ENCODE measurements at regions not wholly inside any gene's neighbourhood (a gene's known extent, or its start where the extent isn't known, plus 50 kb on each side); places are given as distances from the start of the nearest gene placed in this dataset.
A peak's percentile ranks its signal among the peaks of the same experiment; 100 is the strongest.
"Not testable (repeated sequence)": the region's sequence is repeated elsewhere in the genome, so short reads cannot be mapped to it uniquely, and the experiment has no call there.

DNA sequence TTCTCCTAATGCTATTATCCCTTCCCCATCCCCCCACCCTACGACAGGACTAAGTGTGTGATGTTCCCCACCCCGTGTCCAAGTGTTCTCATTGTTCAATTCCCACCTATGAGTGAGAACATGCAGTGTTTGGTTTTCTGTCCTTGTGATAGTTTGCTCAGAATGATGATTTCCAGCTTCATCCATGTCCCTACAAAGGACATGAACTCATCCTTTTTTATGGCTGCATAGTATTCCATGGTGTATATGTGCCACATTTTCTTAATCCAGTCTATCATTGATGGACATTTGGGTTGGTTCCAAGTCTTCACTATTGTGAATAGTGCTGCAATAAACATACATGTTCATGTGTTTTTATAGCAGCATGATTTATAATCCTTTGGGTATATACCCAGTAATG, 183.4 kb downstream of the MSN start:
- not testable (repeated sequence) for ATAC-seq (ENCODE audit: low read depth in 2 of 2)

DNA sequence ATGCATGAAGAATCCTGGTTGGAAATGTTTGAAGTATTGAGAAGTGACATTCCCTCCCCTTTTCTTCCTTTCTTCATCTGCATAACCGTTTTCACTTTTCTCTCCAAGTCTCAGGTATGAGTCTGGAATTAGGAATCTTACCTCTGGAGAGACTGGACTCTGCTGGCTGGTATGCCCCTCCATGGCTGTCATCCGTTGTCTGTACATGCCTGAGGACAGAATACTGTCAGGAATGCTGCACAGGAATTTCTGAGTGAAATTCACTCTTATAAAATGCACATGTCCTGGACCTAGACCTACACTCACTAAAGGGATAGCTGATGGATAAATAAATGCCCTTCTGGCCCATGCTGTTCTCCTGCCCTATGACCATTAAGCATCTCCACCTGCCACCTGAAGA, 179.5 kb downstream of the MSN start:
- Mint-ChIP-seq H3K4me1 (no peaks in the 10 kb centered on the region), H3K36me3 (no peaks in the 10 kb centered on the region), H3K27ac (peak overlapping the region in 1 of 6 donors; percentile 33), H3K9me3 (peaks cover 0 to 7% (median 2%) of the 10 kb centered on the region in 7 donors), H3K4me3 (no peak overlapping the region), H3K27me3 (peaks cover 0 to 12% (median 0%) of the 10 kb centered on the region in 3 donors)
- DNase-seq (no peak), ATAC-seq (ENCODE audit: low read depth in 2 of 2) (no peak)

More for the DNA sequence above, 183.4 kb downstream of the MSN start:
- Mint-ChIP-seq H3K36me3 (peaks cover 5 to 14% of the 10 kb centered on the region in 2 donors), H3K9me3 (peaks cover 5 to 35% (median 24%) of the 10 kb centered on the region in 7 donors), H3K4me1 (peaks cover 0 to 13% (median 6%) of the 10 kb centered on the region in 3 donors)
- DNase-seq, H3K4me3 Mint-ChIP-seq, H3K27me3 Mint-ChIP-seq, H3K27ac Mint-ChIP-seq: not testable (repeated sequence)

DNA sequence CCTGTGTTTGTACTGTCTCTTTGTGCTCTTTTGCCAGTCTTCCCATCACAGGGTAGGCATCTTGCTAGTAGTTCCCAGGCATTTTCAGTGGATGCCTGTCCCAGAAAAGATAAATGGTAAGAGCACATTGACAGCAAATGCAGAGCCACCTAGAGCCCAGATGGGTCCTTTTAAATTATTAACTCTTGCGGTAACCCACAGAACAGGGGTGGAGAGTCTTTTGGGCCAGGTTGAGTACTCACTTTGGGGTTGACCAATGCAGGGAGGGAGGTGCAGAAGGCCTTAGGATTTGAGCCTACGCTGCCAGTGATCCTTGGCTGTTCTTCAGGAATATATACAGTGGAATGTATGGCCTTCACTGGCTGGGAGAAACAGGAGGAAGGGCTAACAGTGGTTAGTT, 173.8 kb downstream of the MSN start:
- H3K27ac Mint-ChIP-seq = peak overlapping the region in 1 of 6 donors; percentile 51

DNA sequence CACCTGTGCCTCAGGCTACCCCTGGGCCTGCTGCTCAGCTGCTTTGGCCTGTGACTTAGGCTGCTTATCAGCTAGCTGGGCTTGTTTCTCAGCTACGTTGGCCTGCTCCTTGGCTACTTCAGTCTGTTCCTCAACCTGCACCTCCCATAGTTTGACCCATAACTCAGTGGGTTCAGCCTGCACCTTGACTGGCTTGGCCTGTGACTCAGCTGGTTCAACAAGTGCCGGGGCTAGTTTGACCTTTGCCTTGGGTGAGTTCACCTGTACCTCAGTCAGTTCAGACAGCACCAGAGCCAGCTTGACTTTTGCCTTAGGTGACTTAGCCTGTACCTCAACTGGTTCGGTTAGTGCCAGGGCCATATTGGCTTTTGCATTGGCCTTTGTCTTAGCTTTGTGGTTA, 171.2 kb downstream of the MSN start:
- no peak for ATAC-seq (ENCODE audit: low read depth in 2 of 2)
- Mint-ChIP-seq H3K27me3 (peaks cover 0 to 7% (median 0%) of the 10 kb centered on the region in 3 donors), H3K9me3 (peaks cover 0 to 8% (median 0%) of the 10 kb centered on the region in 7 donors), H3K4me1 (peaks cover 0 to 7% (median 2%) of the 10 kb centered on the region in 3 donors), H3K27ac (no peak overlapping the region), H3K4me3 (peak overlapping the region in 1 of 8 donors; percentile 70), H3K36me3 (no peaks in the 10 kb centered on the region)
- no peak for DNase-seq

More for the DNA sequence above, 173.8 kb downstream of the MSN start:
- H3K4me1 Mint-ChIP-seq = peaks cover 0 to 7% (median 2%) of the 10 kb centered on the region in 3 donors
- H3K9me3 Mint-ChIP-seq = peaks cover 0 to 4% (median 0%) of the 10 kb centered on the region in 7 donors
- DNase-seq (no peak), ATAC-seq (ENCODE audit: low read depth in 2 of 2) (no peak)
- no peaks in the 10 kb centered on the region for H3K36me3 Mint-ChIP-seq
- no peak overlapping the region for H3K4me3 Mint-ChIP-seq
- peaks cover 0 to 19% (median 0%) of the 10 kb centered on the region in 3 donors for H3K27me3 Mint-ChIP-seq

GRCh38 chrX:65837875-65838549, 170.6 kb downstream of the MSN start:
- ATAC-seq (ENCODE audit: low read depth in 2 of 2) = no peak
- Mint-ChIP-seq H3K4me3 (no peak overlapping the region), H3K9me3 (peaks cover 0 to 8% (median 1%) of the 10 kb centered on the region in 7 donors), H3K27ac (peak overlapping the region in 1 of 6 donors; percentile 38), H3K4me1 (peaks cover 0 to 7% (median 2%) of the 10 kb centered on the region in 3 donors), H3K27me3 (peaks cover 0 to 7% (median 0%) of the 10 kb centered on the region in 3 donors), H3K36me3 (no peaks in the 10 kb centered on the region)
- DNase-seq = no peak

GRCh38 chrX:65831268-65831667, 163.8 kb downstream of the MSN start:
- Mint-ChIP-seq H3K4me1 (no peaks in the 10 kb centered on the region), H3K36me3 (peaks cover 6 to 8% of the 10 kb centered on the region in 2 donors), H3K27me3 (no peaks in the 10 kb centered on the region), H3K27ac (peak overlapping the region in 1 of 6 donors; percentile 7), H3K4me3 (no peak overlapping the region), H3K9me3 (peaks cover 0 to 15% (median 5%) of the 10 kb centered on the region in 7 donors)
- ATAC-seq (ENCODE audit: low read depth in 2 of 2) (no peak), DNase-seq (no peak)

DNA sequence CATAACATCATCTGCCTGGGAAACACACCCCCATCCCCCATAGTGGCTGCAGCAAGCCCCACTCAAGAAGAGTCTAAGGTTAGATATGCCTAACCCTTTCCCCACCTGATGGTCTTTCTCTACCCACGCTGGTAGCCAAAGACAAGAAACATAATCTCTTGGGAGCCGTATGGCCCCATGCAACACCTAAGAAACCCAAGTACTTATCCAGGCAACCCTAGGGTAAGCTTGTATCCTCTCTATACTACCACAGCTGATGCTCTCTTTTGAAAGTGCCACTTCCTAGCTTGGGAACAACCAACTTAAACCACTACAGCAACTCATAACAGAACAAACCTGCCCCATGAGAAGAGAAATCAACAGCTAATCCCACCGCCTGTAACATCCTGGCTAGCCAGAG, 161.1 kb downstream of the MSN start:
- no peaks in the 10 kb centered on the region for H3K27me3 Mint-ChIP-seq
- H3K4me1 Mint-ChIP-seq = no peaks in the 10 kb centered on the region
- no peak overlapping the region for H3K4me3 Mint-ChIP-seq
- H3K36me3 Mint-ChIP-seq = peaks cover 6 to 8% of the 10 kb centered on the region in 2 donors
- peak overlapping the region in 1 of 6 donors; percentile 43 for H3K27ac Mint-ChIP-seq
- H3K9me3 Mint-ChIP-seq = peaks cover 0 to 15% (median 5%) of the 10 kb centered on the region in 7 donors
- ATAC-seq (ENCODE audit: low read depth in 2 of 2) = no peak
- DNase-seq = no peak

DNA sequence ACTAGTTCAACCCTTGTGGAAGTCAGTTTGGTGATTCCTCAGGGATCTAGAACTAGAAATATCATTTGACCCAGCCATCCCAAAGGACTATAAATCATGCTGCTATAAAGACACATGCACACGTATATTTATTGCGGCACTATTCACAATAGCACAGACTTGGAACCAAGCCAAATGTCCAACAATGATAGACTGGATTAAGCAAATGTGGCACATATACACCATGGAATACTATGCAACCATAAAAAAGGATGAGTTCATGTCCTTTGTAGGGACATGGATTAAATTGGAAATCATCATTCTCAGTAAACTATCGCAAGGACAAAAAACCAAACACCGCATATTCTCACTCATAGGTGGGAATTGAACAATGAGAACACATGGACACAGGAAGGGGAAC, 157.8 kb downstream of the MSN start:
- ATAC-seq (ENCODE audit: low read depth in 2 of 2); DNase-seq; H3K4me3 Mint-ChIP-seq; H3K27me3 Mint-ChIP-seq; H3K27ac Mint-ChIP-seq; H3K36me3 Mint-ChIP-seq; H3K9me3 Mint-ChIP-seq; H3K4me1 Mint-ChIP-seq: not testable (repeated sequence)

- Mint-ChIP-seq H3K27ac (peak overlapping the region; percentile 29 to 90 (median 48)), H3K9me3 (peaks cover 0 to 4% (median 0%) of the 10 kb centered on the region in 7 donors), H3K36me3 (no peaks in the 10 kb centered on the region), H3K4me3 (peak overlapping the region; percentile 76 to 89 (median 83)), H3K27me3 (peaks cover 0 to 5% (median 0%) of the 10 kb centered on the region in 3 donors), H3K4me1 (peaks cover 4 to 10% (median 8%) of the 10 kb centered on the region in 3 donors)
- DNase-seq = peak; percentile 21
- ATAC-seq (ENCODE audit: low read depth in 2 of 2) = peak; percentile 72 to 77
Observed at GRCh38 chrX:65821721-65822496, 154.5 kb downstream of the MSN start.

DNA sequence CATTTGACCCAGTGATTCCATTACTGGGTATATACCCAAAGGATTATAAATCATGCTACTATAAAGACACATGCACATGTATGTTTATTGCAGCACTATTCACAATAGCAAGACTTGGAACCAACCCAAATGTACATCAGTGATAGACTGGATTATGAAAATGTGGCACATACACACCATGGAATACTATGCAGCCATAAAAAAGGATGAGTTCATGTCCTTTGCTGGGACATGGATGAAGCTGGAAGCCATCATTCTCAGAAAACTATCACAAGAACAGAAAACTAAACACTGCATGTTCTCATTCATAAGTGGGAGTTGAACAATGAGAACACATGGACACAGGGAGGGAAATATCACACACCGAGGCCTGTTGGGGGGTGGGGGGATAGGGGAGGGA, 152.5 kb downstream of the MSN start:
- not testable (repeated sequence) for H3K4me3 Mint-ChIP-seq; H3K27ac Mint-ChIP-seq; DNase-seq; ATAC-seq (ENCODE audit: low read depth in 2 of 2); H3K36me3 Mint-ChIP-seq; H3K9me3 Mint-ChIP-seq
- peaks cover 4 to 10% (median 8%) of the 10 kb centered on the region in 3 donors for H3K4me1 Mint-ChIP-seq
- peaks cover 0 to 15% (median 0%) of the 10 kb centered on the region in 3 donors for H3K27me3 Mint-ChIP-seq

DNA sequence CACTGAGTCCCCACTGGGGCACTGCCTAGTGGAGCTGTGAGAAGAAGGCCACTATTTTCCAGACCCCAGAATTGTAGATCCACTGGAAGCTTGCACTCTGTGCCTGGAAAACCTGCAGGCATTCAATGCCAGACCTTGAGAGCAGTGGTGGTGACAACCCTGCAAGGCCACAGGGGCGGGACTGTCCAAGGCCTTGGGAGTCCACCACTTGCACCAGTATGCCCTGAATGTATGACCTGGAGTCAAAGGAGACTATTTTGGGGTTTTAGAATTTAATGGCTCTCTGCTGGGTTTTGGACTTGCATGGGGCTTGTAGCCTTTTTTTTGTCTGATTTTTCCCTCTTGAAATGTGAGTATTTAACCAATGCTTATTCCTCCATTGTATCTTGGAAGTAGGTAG, 145.8 kb downstream of the MSN start:
- ATAC-seq (ENCODE audit: low read depth in 2 of 2) (no peak), DNase-seq (no peak)
- Mint-ChIP-seq H3K36me3 (peaks cover 7 to 30% of the 10 kb centered on the region in 2 donors), H3K27ac (no peak overlapping the region), H3K4me3 (no peak overlapping the region), H3K27me3 (peaks cover 0 to 9% (median 0%) of the 10 kb centered on the region in 3 donors), H3K9me3 (peaks cover 4 to 34% (median 17%) of the 10 kb centered on the region in 7 donors), H3K4me1 (peaks cover 0 to 8% (median 4%) of the 10 kb centered on the region in 3 donors)

DNA sequence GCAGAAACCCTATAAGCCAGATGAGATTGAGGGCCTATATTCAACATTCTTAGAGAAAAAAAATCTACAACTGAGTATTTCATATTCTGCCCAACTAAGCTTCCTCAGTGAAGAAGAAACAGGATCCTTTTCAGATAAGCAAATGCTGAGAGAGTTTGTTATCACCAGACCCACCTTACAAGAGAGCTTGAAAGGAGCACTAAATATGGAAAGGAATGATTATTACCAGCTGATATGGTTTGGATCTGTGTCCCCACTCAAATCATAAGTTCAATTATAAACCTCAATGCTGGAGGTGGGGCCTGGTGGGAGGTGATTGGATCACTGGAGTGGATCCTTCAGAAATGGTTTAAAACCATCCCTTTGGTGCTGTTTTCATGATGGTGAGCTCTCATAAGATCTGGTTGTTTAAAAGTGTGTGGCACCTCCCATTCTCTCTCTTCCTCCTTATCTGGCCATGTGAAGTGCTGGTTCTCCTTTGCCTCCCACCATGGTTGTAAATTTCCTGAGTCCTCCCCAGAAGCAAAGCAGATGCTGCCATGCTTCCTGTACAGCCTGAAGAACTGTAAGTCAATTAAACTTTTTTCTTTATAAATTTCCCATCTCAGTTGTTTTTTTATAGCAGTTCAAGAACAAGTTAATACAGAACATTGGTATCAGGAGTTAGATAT, 144.2 kb downstream of the MSN start:
- Mint-ChIP-seq H3K27me3 (peaks cover 0 to 9% (median 0%) of the 10 kb centered on the region in 3 donors), H3K4me1 (no peaks in the 10 kb centered on the region), H3K9me3 (peaks cover 4 to 34% (median 17%) of the 10 kb centered on the region in 7 donors), H3K27ac (no peak overlapping the region), H3K4me3 (no peak overlapping the region), H3K36me3 (peaks cover 7 to 30% of the 10 kb centered on the region in 2 donors)
- ATAC-seq (ENCODE audit: low read depth in 2 of 2) (no peak), DNase-seq (no peak)

Measured in naive B cell (primary cell).